Adrenal gland (tissue), 5 donors: ENCODE measurements at regions not wholly inside any gene's neighbourhood (a gene's known extent, or its start where the extent isn't known, plus 50 kb on each side); places are given as distances from the start of the nearest gene placed in this dataset.

Experiments
- POLR2A ChIP-seq, 2 donors: fragments of 450-650 bp; IDR thresholded peaks; one replicate each; pipeline ENCODE4 v1.6.1; 2017; ENCODE audit warnings: antibody characterized with exemption in 2 of 2, mild to moderate bottlenecking in 2 of 2, moderate library complexity in 1 of 2
- TF ChIP-seq, protein P1 (sequence below), 6 experiments: fragments of 450-650 bp in 4 of 6; fragments of 200-600 bp in 2 of 6; sonication (generic) in 1 of 6; IDR thresholded peaks; 1 replicate in 5 of 6; 2 replicates in 1 of 6; pipeline versions ENCODE4 v1.5.1 to v1.8.0; 2016 to 2021; ENCODE audit warnings: antibody characterized with exemption in 6 of 6, mild to moderate bottlenecking in 2 of 6, moderate library complexity in 1 of 6
- donor health status: DM: no; HTN: no; CAD: no.

DNA sequence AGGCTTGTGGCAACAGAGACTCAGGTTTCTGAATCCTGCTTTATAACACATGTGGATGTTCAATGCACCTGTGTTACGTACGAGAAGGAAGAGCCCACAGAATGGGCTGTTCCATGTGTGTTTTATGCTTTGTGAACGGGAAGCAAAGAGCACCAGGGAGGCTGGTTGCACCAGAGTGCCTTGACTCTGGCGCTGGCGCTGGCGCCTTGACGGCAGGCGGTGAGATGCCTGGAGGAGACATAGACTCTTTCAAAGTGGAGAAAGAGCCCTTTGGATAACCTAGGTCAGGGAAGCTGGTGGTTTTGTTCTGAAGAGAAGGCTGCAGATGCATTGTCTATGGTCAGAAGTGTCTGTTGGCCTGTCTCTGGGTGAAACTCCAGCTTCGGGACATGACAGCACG is 80.2 kb upstream of the APCDD1 start:
- TF ChIP-seq, protein P1, sequence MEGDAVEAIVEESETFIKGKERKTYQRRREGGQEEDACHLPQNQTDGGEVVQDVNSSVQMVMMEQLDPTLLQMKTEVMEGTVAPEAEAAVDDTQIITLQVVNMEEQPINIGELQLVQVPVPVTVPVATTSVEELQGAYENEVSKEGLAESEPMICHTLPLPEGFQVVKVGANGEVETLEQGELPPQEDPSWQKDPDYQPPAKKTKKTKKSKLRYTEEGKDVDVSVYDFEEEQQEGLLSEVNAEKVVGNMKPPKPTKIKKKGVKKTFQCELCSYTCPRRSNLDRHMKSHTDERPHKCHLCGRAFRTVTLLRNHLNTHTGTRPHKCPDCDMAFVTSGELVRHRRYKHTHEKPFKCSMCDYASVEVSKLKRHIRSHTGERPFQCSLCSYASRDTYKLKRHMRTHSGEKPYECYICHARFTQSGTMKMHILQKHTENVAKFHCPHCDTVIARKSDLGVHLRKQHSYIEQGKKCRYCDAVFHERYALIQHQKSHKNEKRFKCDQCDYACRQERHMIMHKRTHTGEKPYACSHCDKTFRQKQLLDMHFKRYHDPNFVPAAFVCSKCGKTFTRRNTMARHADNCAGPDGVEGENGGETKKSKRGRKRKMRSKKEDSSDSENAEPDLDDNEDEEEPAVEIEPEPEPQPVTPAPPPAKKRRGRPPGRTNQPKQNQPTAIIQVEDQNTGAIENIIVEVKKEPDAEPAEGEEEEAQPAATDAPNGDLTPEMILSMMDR (IDR thresholded peaks at IDR 0.05) = no peak
- TF ChIP-seq POLR2A (IDR thresholded peaks at IDR 0.05) = no peak
